HG03521 (cell line): ENCODE measurements at regions not wholly inside any gene's neighbourhood (a gene's known extent, or its start where the extent isn't known, plus 50 kb on each side); places are given as distances from the start of the nearest gene placed in this dataset.
"Not testable (repeated sequence)": the region's sequence is repeated elsewhere in the genome, so short reads cannot be mapped to it uniquely, and the experiment has no call there.

Experiments used
- ATAC-seq: cut with Tn5 transposase; IDR thresholded peaks from one replicate; pipeline ENCODE4 v1.9.1; 2021; ENCODE audit warnings: mild to moderate bottlenecking, moderate library complexity; ENCODE audit not compliant: unreplicated experiment

GRCh38 chr1:82366689-82367088, 566.0 kb downstream of the ADGRL2 start:
- no peak for ATAC-seq

GRCh38 chr1:82359541-82359940, 558.8 kb downstream of the ADGRL2 start:
- not testable (repeated sequence) for ATAC-seq

- ATAC-seq, result not testable (repeated sequence)
These were observed 558.0 kb downstream of the ADGRL2 start for GRCh38 chr1:82358706-82359105.

- ATAC-seq, result not testable (repeated sequence)
These were observed 553.8 kb downstream of the ADGRL2 start for GRCh38 chr1:82354546-82354945.

GRCh38 chr1:82348487-82348886, 547.8 kb downstream of the ADGRL2 start:
- ATAC-seq, result no peak

GRCh38 chr1:82346141-82346540, 545.4 kb downstream of the ADGRL2 start:
- no peak for ATAC-seq

- no peak for ATAC-seq
These were observed 542.6 kb downstream of the ADGRL2 start for GRCh38 chr1:82343381-82343780.

GRCh38 chr1:82337635-82338034, 536.9 kb downstream of the ADGRL2 start:
- no peak for ATAC-seq

- ATAC-seq, result no peak
These were observed 529.6 kb downstream of the ADGRL2 start for GRCh38 chr1:82330330-82330729.

- no peak for ATAC-seq
These were observed 528.5 kb downstream of the ADGRL2 start for GRCh38 chr1:82329226-82329625.

GRCh38 chr1:82323144-82323841, 522.6 kb downstream of the ADGRL2 start:
- no peak for ATAC-seq

GRCh38 chr1:82321794-82322193, 521.1 kb downstream of the ADGRL2 start:
- no peak for ATAC-seq

GRCh38 chr1:82319546-82319945, 518.8 kb downstream of the ADGRL2 start:
- ATAC-seq, result no peak

GRCh38 chr1:82318921-82319320, 518.2 kb downstream of the ADGRL2 start:
- no peak for ATAC-seq

- ATAC-seq, result no peak
These were observed 517.5 kb downstream of the ADGRL2 start for GRCh38 chr1:82318265-82318664.

GRCh38 chr1:82317671-82318070, 516.9 kb downstream of the ADGRL2 start:
- ATAC-seq, result no peak

- ATAC-seq, result no peak
These were observed 498.9 kb downstream of the ADGRL2 start for GRCh38 chr1:82299656-82300055.

- no peak for ATAC-seq
These were observed 498.3 kb downstream of the ADGRL2 start for GRCh38 chr1:82299056-82299455.

GRCh38 chr1:82297139-82297896, 496.6 kb downstream of the ADGRL2 start:
- no peak for ATAC-seq

- ATAC-seq, result no peak
These were observed 486.8 kb downstream of the ADGRL2 start for GRCh38 chr1:82287556-82287955.

- ATAC-seq, result no peak
These were observed 483.5 kb downstream of the ADGRL2 start for GRCh38 chr1:82284213-82284612.

- no peak for ATAC-seq
These were observed 478.5 kb downstream of the ADGRL2 start for GRCh38 chr1:82279241-82279640.
